ENCODE measurements at regions not wholly inside any gene's neighbourhood (a gene's known extent, or its start where the extent isn't known, plus 50 kb on each side); places are given as distances from the start of the nearest gene placed in this dataset.

DNA sequence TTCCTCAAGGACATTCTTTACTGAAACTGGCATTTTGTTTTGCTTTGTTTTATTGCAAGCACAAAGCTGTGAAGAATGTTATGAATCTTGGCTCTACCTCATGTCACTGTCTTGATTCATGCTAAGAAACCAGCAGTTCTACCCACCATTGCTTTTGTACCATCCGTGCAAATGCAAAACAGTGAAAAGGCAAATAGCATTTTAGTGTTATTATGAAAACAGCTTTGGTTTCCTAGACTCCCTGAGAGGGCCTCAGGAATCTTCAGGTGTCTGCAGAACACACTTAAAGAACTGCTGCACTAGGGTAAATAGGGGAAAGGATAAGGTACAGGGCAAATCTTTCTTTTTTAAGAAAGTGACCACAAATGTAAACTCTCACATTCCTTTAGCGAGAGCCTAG, 318.9 kb downstream of the AHR start:
- no peaks in the 10 kb centered on the region for H3K9me3 Mint-ChIP-seq (ENCODE audit: unreplicated experiment)
- Histone ChIP-seq H4K20me1 (ENCODE audit: insufficient read depth, low read length) (no peaks in the 10 kb centered on the region), H3K36me3 (ENCODE audit: insufficient read depth, low read length) (no peaks in the 10 kb centered on the region), H3K4me2 (ENCODE audit: low read length) (no peak overlapping the region), H2AFZ (ENCODE audit: low read depth, low read length) (no peak overlapping the region), H3K9ac (ENCODE audit: low read length) (no peak overlapping the region), H3K79me2 (ENCODE audit: insufficient read depth, low read length) (no peaks in the 10 kb centered on the region), H3K4me3 (ENCODE audit: insufficient read depth, low read depth, low read length) (no peak overlapping the region), H3K27me3 (ENCODE audit: insufficient read depth, low read length) (no peaks in the 10 kb centered on the region), H3K4me1 (ENCODE audit: insufficient read depth, low read length) (no peaks in the 10 kb centered on the region), H3K9me3 (ENCODE audit: insufficient read depth, low read depth, low read length) (no peaks in the 10 kb centered on the region), H3K27ac (ENCODE audit: low read depth, low read length) (no peak overlapping the region)
- DNase-seq (ENCODE audit: low read depth) = no peak
- no peak overlapping the region for H3K27ac Mint-ChIP-seq (ENCODE audit: unreplicated experiment)
- peaks cover 6% of the 10 kb centered on the region for H3K4me1 Mint-ChIP-seq (ENCODE audit: low read depth, unreplicated experiment)
- TF ChIP-seq, protein P1, sequence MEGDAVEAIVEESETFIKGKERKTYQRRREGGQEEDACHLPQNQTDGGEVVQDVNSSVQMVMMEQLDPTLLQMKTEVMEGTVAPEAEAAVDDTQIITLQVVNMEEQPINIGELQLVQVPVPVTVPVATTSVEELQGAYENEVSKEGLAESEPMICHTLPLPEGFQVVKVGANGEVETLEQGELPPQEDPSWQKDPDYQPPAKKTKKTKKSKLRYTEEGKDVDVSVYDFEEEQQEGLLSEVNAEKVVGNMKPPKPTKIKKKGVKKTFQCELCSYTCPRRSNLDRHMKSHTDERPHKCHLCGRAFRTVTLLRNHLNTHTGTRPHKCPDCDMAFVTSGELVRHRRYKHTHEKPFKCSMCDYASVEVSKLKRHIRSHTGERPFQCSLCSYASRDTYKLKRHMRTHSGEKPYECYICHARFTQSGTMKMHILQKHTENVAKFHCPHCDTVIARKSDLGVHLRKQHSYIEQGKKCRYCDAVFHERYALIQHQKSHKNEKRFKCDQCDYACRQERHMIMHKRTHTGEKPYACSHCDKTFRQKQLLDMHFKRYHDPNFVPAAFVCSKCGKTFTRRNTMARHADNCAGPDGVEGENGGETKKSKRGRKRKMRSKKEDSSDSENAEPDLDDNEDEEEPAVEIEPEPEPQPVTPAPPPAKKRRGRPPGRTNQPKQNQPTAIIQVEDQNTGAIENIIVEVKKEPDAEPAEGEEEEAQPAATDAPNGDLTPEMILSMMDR (IDR thresholded peaks at IDR 0.05; ENCODE audit: insufficient read depth, low read depth, low read length) = no peak
- no peak for TF ChIP-seq EZH2 (IDR thresholded peaks at IDR 0.05; ENCODE audit: insufficient read depth, low read length)
- no peaks in the 10 kb centered on the region for H3K36me3 Mint-ChIP-seq (ENCODE audit: low read depth, unreplicated experiment)
- H3K4me3 Mint-ChIP-seq (ENCODE audit: unreplicated experiment) = no peak overlapping the region
- H3K27me3 Mint-ChIP-seq (ENCODE audit: low read depth, unreplicated experiment) = no peaks in the 10 kb centered on the region
- FAIRE-seq = no peak

DNA sequence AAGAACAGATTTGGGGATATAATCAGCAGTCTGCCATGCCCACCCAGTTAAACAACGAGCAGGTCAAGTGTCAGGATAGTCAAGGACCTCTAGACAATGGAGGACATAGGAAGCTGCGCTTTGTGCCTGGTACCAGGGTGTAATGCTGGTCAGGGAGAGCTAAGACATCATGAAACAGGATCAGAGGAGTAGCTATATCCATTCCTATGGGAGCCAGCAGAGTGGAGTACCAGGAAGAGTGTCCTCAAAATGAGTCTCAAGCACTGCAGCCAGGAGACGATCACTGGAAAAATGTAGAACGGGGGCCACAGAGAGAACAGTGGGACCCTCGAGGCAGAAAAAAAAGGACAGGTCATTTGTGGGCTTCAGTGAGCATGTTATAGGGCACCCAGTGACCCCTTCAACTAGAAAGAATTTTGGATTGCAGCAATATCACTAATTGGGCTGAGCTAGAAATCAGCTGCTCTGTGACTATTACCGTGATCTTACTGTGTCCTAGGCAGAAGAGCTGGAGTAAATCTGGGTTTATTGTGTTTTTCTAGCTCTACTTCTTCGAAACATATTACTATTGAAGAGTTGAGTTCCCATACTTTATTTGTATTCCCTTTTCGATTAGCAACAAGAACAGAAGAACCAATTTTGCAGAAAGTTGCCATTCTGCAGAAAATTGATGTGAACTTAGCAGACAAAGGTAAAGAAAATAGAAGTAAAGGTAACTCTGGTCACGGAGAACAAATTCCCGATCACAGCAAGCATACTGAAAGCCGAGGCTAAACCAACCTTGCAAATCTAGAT, 319.6 kb downstream of the AHR start:
- Histone ChIP-seq H3K79me2 (ENCODE audit: insufficient read depth, low read length) (no peaks in the 10 kb centered on the region), H3K4me1 (ENCODE audit: insufficient read depth, low read length) (no peaks in the 10 kb centered on the region), H3K27me3 (ENCODE audit: insufficient read depth, low read length) (no peaks in the 10 kb centered on the region), H2AFZ (ENCODE audit: low read depth, low read length) (no peak overlapping the region), H3K4me2 (ENCODE audit: low read length) (no peak overlapping the region), H3K9me3 (ENCODE audit: insufficient read depth, low read depth, low read length) (no peaks in the 10 kb centered on the region), H3K36me3 (ENCODE audit: insufficient read depth, low read length) (no peaks in the 10 kb centered on the region), H3K4me3 (ENCODE audit: insufficient read depth, low read depth, low read length) (no peak overlapping the region), H3K27ac (ENCODE audit: low read depth, low read length) (no peak overlapping the region), H3K9ac (ENCODE audit: low read length) (no peak overlapping the region), H4K20me1 (ENCODE audit: insufficient read depth, low read length) (no peaks in the 10 kb centered on the region)
- Mint-ChIP-seq H3K36me3 (ENCODE audit: low read depth, unreplicated experiment) (no peaks in the 10 kb centered on the region), H3K27me3 (ENCODE audit: low read depth, unreplicated experiment) (no peaks in the 10 kb centered on the region), H3K4me3 (ENCODE audit: unreplicated experiment) (no peak overlapping the region), H3K4me1 (ENCODE audit: low read depth, unreplicated experiment) (peaks cover 6% of the 10 kb centered on the region), H3K9me3 (ENCODE audit: unreplicated experiment) (no peaks in the 10 kb centered on the region), H3K27ac (ENCODE audit: unreplicated experiment) (no peak overlapping the region)
- FAIRE-seq (no peak), DNase-seq (ENCODE audit: low read depth) (no peak)
- no peak for TF ChIP-seq EZH2 (IDR thresholded peaks at IDR 0.05; ENCODE audit: insufficient read depth, low read length)
- TF ChIP-seq, protein P1 (IDR thresholded peaks at IDR 0.05; ENCODE audit: insufficient read depth, low read depth, low read length) = no peak

DNA sequence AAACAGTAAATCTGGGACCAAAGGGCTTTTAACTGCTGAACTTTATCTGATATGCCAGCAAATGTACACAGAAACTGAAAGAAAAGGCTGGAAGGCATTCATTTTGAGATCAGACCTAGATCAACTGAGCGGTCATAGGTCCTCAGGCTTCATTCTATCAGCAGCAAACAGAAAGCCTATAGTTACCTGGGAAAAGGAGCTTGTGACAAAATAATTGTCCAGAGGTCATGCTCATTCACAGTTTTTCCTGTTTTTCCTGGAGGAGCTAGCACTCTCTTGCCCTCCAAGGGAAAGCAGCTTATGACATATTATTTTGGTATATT, 320.2 kb downstream of the AHR start:
- H4K20me1 ChIP-seq (ENCODE audit: insufficient read depth, low read length) = no peaks in the 10 kb centered on the region
- TF ChIP-seq, protein P1 (IDR thresholded peaks at IDR 0.05; ENCODE audit: insufficient read depth, low read depth, low read length) = no peak
- TF ChIP-seq EZH2 (IDR thresholded peaks at IDR 0.05; ENCODE audit: insufficient read depth, low read length) = no peak
- FAIRE-seq = no peak
- H3K4me1 ChIP-seq (ENCODE audit: insufficient read depth, low read length) = peaks cover 2% of the 10 kb centered on the region
- H3K9me3 Mint-ChIP-seq (ENCODE audit: unreplicated experiment) = no peaks in the 10 kb centered on the region
- H3K27me3 Mint-ChIP-seq (ENCODE audit: low read depth, unreplicated experiment) = no peaks in the 10 kb centered on the region
- H3K27ac Mint-ChIP-seq (ENCODE audit: unreplicated experiment) = no peak overlapping the region
- no peak overlapping the region for H3K4me3 Mint-ChIP-seq (ENCODE audit: unreplicated experiment)
- H3K27ac ChIP-seq (ENCODE audit: low read depth, low read length) = no peak overlapping the region
- peaks cover 6% of the 10 kb centered on the region for H3K4me1 Mint-ChIP-seq (ENCODE audit: low read depth, unreplicated experiment)
- no peak for DNase-seq (ENCODE audit: low read depth)
- H3K4me2 ChIP-seq (ENCODE audit: low read length) = no peak overlapping the region
- H3K9me3 ChIP-seq (ENCODE audit: insufficient read depth, low read depth, low read length) = no peaks in the 10 kb centered on the region
- H3K36me3 ChIP-seq (ENCODE audit: insufficient read depth, low read length) = no peaks in the 10 kb centered on the region
- no peak overlapping the region for H3K9ac ChIP-seq (ENCODE audit: low read length)
- H3K4me3 ChIP-seq (ENCODE audit: insufficient read depth, low read depth, low read length) = no peak overlapping the region
- no peaks in the 10 kb centered on the region for H3K36me3 Mint-ChIP-seq (ENCODE audit: low read depth, unreplicated experiment)
- no peaks in the 10 kb centered on the region for H3K27me3 ChIP-seq (ENCODE audit: insufficient read depth, low read length)
- H3K79me2 ChIP-seq (ENCODE audit: insufficient read depth, low read length) = no peaks in the 10 kb centered on the region
- no peak overlapping the region for H2AFZ ChIP-seq (ENCODE audit: low read depth, low read length)

All from astrocyte (in vitro differentiated cells and primary cell).